ENCODE measurements at regions not wholly inside any gene's neighbourhood (a gene's known extent, or its start where the extent isn't known, plus 50 kb on each side); places are given as distances from the start of the nearest gene placed in this dataset.

DNA sequence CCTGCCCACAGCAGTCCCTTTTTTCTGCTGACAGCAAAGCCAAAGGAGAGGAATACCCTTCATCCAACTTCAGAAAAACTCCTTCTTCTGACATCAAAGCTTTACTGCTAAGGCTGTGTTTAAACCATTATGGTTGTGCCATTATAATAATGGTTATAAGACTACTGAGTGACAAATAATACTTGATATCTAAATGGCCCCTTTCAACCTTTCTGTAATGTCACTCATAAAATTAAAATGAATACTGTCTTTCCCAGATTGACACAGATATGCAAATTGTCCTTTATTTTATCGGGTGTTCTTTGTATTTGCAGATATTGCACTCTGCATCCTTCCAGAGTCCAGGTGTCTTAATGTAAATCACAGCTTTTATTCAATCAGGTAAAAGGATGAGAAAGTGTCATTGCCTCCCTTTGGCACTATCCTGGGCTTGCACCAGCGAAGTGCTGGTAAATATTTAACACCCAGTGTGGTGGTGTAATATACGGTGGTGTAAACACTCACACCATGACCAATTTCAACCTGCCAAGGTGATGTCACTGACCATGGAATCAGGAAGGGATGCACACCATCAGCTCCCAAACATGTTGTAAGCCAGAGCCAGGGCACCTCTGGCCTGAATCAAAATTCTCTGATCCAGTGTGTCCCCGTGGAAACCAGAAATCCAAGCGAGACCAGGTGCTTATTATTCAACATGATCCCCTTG, 139.4 kb upstream of the TENM3 start:
- no peak overlapping the region for H3K27ac ChIP-seq
- no peak for TF ChIP-seq ZFX (IDR thresholded peaks at IDR 0.05)
- TF ChIP-seq, protein P1, sequence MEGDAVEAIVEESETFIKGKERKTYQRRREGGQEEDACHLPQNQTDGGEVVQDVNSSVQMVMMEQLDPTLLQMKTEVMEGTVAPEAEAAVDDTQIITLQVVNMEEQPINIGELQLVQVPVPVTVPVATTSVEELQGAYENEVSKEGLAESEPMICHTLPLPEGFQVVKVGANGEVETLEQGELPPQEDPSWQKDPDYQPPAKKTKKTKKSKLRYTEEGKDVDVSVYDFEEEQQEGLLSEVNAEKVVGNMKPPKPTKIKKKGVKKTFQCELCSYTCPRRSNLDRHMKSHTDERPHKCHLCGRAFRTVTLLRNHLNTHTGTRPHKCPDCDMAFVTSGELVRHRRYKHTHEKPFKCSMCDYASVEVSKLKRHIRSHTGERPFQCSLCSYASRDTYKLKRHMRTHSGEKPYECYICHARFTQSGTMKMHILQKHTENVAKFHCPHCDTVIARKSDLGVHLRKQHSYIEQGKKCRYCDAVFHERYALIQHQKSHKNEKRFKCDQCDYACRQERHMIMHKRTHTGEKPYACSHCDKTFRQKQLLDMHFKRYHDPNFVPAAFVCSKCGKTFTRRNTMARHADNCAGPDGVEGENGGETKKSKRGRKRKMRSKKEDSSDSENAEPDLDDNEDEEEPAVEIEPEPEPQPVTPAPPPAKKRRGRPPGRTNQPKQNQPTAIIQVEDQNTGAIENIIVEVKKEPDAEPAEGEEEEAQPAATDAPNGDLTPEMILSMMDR (conservative IDR thresholded peaks at IDR 0.05) = no peak

DNA sequence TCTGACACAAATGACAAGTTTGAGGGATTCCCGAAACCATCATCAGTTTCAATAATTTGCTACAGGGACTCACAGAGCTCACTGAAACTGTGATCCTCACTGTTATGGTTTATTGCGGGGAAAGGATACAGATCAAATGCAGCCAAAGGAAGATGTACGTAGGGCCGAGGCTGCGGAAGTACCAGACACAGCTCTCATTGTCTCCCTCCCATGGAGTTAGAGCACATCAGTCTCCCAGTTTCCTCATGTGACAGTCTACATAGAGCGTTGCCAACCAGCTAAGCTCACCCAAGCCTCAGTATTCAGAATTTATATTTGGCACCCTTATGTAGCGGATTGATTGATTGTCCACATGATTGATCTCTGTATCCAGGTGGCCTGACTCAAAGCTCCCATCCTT, 137.8 kb upstream of the TENM3 start:
- no peak overlapping the region for H3K27ac ChIP-seq
- TF ChIP-seq, protein P1 (conservative IDR thresholded peaks at IDR 0.05) = no peak
- no peak for TF ChIP-seq ZFX (IDR thresholded peaks at IDR 0.05)

DNA sequence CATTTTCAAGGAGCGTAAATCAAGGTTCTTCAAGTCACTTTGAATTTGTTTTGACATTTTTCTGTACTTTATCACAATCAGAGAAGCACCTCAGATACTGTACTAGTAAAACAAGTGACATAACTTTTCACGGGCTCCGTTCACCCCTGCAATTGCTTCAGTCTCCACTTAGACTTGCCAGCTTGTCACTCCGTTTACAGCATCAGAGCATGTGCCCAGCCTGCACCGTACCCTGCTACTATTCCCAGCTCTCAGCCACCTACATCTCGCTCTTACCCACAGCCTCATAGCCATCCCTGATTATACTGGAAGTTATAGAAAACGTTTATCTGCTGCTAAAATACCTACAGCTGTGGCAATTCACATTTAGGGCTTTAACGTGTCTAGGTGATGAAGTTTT, 135.3 kb upstream of the TENM3 start:
- H3K27ac ChIP-seq = no peak overlapping the region
- TF ChIP-seq, protein P1 (conservative IDR thresholded peaks at IDR 0.05) = no peak
- TF ChIP-seq ZFX (IDR thresholded peaks at IDR 0.05) = no peak

DNA sequence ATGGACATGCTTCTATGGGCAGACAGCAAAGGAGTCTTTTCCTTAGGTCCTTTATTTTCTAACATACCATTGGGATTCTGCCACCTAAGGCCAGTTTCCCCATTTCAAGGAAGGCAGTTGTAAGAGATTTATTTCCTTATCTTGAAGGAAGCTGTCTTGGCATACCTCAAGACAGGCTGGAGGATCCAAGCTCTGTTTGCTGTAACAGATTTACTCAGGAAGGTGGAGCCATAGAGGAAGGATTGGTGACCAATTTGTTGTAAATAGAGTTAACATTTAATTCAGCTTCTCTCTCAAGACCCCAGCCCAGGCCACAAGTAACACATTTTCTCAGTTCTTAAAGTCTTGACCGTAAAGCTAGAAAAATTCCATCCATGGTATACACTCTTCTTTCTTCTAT, 131.6 kb upstream of the TENM3 start:
- no peak for TF ChIP-seq ZFX (IDR thresholded peaks at IDR 0.05)
- TF ChIP-seq, protein P1 (conservative IDR thresholded peaks at IDR 0.05) = no peak
- H3K27ac ChIP-seq = no peak overlapping the region

DNA sequence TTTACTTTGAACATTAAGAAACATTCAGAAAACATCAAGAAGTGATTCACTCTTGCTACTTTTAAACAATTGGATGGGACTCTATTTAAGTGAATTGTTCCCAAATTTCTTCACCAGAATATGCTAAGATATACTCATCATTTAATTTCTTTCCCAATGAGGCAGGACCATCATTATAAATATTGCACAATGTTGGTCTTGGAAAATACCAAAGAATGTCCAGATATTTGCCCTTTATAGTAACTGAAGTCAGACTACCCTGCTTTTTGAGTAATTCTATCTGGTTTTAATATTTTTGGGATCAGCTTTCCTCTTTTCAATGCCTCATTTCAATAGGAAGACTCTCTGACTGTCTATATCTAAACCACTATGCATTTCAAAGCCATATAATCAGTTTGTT, 129.4 kb upstream of the TENM3 start:
- no peak overlapping the region for H3K27ac ChIP-seq
- TF ChIP-seq ZFX (IDR thresholded peaks at IDR 0.05) = no peak
- TF ChIP-seq, protein P1 (conservative IDR thresholded peaks at IDR 0.05) = no peak

DNA sequence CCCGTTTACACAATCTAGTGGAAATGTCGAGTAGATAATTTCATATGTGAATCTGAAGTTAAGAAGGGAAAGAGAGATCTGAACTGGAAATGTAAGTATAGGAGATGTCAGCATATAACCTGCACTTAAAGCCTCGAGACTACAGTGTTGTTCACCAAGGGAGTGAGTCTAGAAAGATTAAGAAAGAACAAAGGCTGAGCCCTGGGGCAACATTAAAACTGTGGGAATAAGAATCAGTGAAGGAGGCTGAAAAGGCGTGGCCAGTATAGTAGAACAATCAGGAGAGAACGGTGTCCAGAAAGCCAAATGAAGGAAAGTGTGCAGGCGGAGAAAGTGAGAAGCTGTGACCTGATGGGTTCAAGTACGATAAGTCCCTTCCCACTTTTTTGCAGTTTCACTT, 118.8 kb upstream of the TENM3 start:
- no peak overlapping the region for H3K27ac ChIP-seq
- TF ChIP-seq, protein P1 (conservative IDR thresholded peaks at IDR 0.05) = no peak
- TF ChIP-seq ZFX (IDR thresholded peaks at IDR 0.05) = no peak

DNA sequence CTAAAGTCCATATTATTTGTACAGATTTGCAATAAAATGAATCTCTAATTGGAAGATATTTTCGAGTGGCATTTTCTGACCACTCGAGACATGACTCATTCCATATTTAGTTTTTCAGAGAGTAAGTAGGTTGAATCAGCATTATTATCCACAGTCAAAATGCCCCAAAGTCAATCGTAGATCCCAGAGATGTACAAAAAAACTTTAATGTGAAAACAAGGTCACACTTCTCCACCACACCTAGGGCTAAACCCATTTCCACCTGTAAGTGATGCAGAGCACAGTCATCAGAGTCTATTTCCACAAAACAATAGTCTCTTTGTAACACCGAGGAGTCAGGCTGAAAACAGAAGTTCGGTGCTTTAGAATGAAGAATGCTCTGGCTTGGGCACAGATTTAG, 117.1 kb upstream of the TENM3 start:
- no peak overlapping the region for H3K27ac ChIP-seq
- TF ChIP-seq ZFX (IDR thresholded peaks at IDR 0.05) = no peak
- TF ChIP-seq, protein P1 (conservative IDR thresholded peaks at IDR 0.05) = no peak

Data from C4-2B (cell line).